ENCODE measurements at regions not wholly inside any gene's neighbourhood (a gene's known extent, or its start where the extent isn't known, plus 50 kb on each side); places are given as distances from the start of the nearest gene placed in this dataset.
"Not testable (repeated sequence)": the region's sequence is repeated elsewhere in the genome, so short reads cannot be mapped to it uniquely, and the experiment has no call there.

GRCh38 chr17:20387549-20387948 is 79.8 kb downstream of the LGALS9B start:
- ATAC-seq = not testable (repeated sequence)

GRCh38 chr17:20381358-20382300 is 85.7 kb downstream of the LGALS9B start:
- peak; percentile 11 for DNase-seq
- peak; percentile 57 for ATAC-seq

More at GRCh38 chr17:20387549-20387948, 79.8 kb downstream of the LGALS9B start:
- not testable (repeated sequence) for DNase-seq

GRCh38 chr17:20380625-20381024 is 86.7 kb downstream of the LGALS9B start:
- DNase-seq, ATAC-seq: not testable (repeated sequence)

- not testable (repeated sequence) for DNase-seq, ATAC-seq
Observed at GRCh38 chr17:20379251-20379650, 88.1 kb downstream of the LGALS9B start.

- not testable (repeated sequence) for ATAC-seq
Observed at GRCh38 chr17:20376642-20377041, 90.7 kb downstream of the LGALS9B start.

GRCh38 chr17:20375745-20376144 is 91.6 kb downstream of the LGALS9B start:
- not testable (repeated sequence) for ATAC-seq, DNase-seq

More at GRCh38 chr17:20376642-20377041, 90.7 kb downstream of the LGALS9B start:
- DNase-seq = not testable (repeated sequence)
